GM23338 (cell line): ENCODE measurements at regions not wholly inside any gene's neighbourhood (a gene's known extent, or its start where the extent isn't known, plus 50 kb on each side); places are given as distances from the start of the nearest gene placed in this dataset.

Experiments used
- CREB1 ChIP-seq: fragments of 250-450 bp; sonication (Bioruptor Pico); IDR thresholded peaks from 2 replicates; pipeline ENCODE4 v1.5.0; 2020; ENCODE audit warnings: low read depth, mild to moderate bottlenecking, moderate library complexity
- CTCF ChIP-seq, 2 experiments: fragments of 200-600 bp in 1 of 2; sonication (generic) in 1 of 2; conservative IDR thresholded peaks; 2 replicates each; pipeline versions ENCODE4 v1.5.1 to v1.6.1; 2016 to 2017; ENCODE audit warnings: antibody characterized with exemption in 2 of 2, low read depth in 2 of 2, mild to moderate bottlenecking in 2 of 2, moderate library complexity in 1 of 2
- EZH2 ChIP-seq: fragments of 200-600 bp; sonication (generic); IDR thresholded peaks from one replicate; pipeline ENCODE4 v1.8.0; 2017; ENCODE audit warnings: antibody characterized with exemption, mild to moderate bottlenecking, low read depth; ENCODE audit not compliant: unreplicated experiment
- EZH2phosphoT487 ChIP-seq: fragments of 200-600 bp; sonication (generic); IDR thresholded peaks from one replicate; pipeline ENCODE4 v1.8.1; 2018; ENCODE audit warnings: antibody characterized with exemption; ENCODE audit not compliant: unreplicated experiment
- JUNB ChIP-seq: IDR thresholded peaks from one replicate; pipeline ENCODE4 v1.6.1; 2016; ENCODE audit warnings: antibody characterized with exemption; ENCODE audit not compliant: unreplicated experiment
- POLR2AphosphoS5 ChIP-seq: IDR thresholded peaks from 2 replicates; pipeline ENCODE4 v1.6.1; 2016; ENCODE audit warnings: antibody characterized with exemption, low read depth
- REST ChIP-seq: IDR thresholded peaks from one replicate; pipeline ENCODE4 v1.6.1; 2018; ENCODE audit warnings: antibody characterized with exemption; ENCODE audit not compliant: unreplicated experiment
- ZNF331 ChIP-seq: fragments of 250-450 bp; sonication (Bioruptor Pico); IDR thresholded peaks from 2 replicates; pipeline ENCODE4 v1.5.0; 2020; ENCODE audit warnings: low read depth, mild to moderate bottlenecking, moderate library complexity

- no peak for TF ChIP-seq CTCF (conservative IDR thresholded peaks at IDR 0.05; ENCODE audit: low read depth in 2 of 2)
- no peak for TF ChIP-seq EZH2
- TF ChIP-seq POLR2AphosphoS5, result no peak
- TF ChIP-seq REST, result no peak
- no peak for TF ChIP-seq CREB1 (CRISPR knock-in tag)
- TF ChIP-seq EZH2phosphoT487, result no peak
- no peak for TF ChIP-seq JUNB
- TF ChIP-seq ZNF331, result no peak
These were observed 89.4 kb downstream of the SEC16B start for GRCh38 chr1:177880339-177880891.
